ENCODE measurements at regions not wholly inside any gene's neighbourhood (a gene's known extent, or its start where the extent isn't known, plus 50 kb on each side); places are given as distances from the start of the nearest gene placed in this dataset.

GRCh38 chr2:223306371-223306770 lies 254.4 kb downstream of the KCNE4 start:
- TF ChIP-seq EZH2 (IDR thresholded peaks at IDR 0.05; ENCODE audit: borderline replicate concordance, low read length): no peak
- peak; percentile 21 to 39 for TF ChIP-seq CTCF (conservative IDR thresholded peaks at IDR 0.05 in 1 of 2, IDR thresholded peaks at IDR 0.05 in 1 of 2; ENCODE audit: extremely low read depth in 1 of 2, insufficient read depth in 1 of 2, low read depth in 1 of 2, low read length in 2 of 2)

All from mammary epithelial cell (primary cell).